ENCODE measurements at regions not wholly inside any gene's neighbourhood (a gene's known extent, or its start where the extent isn't known, plus 50 kb on each side); places are given as distances from the start of the nearest gene placed in this dataset.

DNA sequence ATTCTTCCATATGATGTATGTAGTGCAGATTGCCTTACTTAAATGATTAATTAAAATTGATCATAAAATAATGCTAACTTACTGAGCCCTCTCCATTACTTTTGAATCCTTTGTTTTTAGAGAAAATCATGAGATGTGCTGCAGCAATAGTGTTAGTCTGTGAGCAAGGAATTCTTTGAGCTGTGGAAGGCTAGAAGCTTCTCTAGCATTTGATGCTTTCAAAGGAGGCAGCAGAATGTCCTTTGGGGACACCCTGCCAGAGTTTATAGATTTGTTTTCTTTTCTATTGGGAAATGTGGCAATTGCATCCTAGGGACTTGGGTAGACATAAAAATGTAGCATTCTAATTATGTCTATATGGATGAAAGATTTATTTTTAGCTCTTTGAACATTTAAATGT, 284.1 kb upstream of the SMIM30 start:
- CTCF ChIA-PET (ENCODE audit: unreplicated experiment) = no interaction called here
- BruUV-seq (replicated peaks) = no TSS peak

DNA sequence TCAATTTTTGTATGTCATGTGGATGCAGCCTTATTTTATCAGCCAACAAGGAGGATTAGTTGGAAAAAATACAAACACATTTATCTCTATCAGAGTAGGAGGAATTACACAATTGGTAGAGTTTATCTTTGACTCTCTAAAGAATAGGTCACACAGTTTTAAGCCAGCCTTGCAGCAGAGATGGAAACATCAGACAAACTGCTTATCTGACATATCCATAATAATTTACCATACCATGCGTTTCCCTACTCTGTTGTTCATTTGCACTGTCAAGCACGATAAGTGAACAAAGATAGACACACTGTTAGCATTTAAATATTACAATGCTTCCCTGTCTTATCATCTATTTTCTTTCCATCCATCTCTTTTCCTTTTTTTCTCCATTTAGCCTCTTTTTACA, 283.7 kb upstream of the SMIM30 start:
- no peaks in the 10 kb centered on the region for H3K79me2 ChIP-seq (ENCODE audit: insufficient read depth, low read depth, low read length)
- TF ChIP-seq, protein P1, sequence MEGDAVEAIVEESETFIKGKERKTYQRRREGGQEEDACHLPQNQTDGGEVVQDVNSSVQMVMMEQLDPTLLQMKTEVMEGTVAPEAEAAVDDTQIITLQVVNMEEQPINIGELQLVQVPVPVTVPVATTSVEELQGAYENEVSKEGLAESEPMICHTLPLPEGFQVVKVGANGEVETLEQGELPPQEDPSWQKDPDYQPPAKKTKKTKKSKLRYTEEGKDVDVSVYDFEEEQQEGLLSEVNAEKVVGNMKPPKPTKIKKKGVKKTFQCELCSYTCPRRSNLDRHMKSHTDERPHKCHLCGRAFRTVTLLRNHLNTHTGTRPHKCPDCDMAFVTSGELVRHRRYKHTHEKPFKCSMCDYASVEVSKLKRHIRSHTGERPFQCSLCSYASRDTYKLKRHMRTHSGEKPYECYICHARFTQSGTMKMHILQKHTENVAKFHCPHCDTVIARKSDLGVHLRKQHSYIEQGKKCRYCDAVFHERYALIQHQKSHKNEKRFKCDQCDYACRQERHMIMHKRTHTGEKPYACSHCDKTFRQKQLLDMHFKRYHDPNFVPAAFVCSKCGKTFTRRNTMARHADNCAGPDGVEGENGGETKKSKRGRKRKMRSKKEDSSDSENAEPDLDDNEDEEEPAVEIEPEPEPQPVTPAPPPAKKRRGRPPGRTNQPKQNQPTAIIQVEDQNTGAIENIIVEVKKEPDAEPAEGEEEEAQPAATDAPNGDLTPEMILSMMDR (conservative IDR thresholded peaks at IDR 0.05; ENCODE audit: low read length) = no peak
- no peak for TF ChIP-seq EZH2phosphoT487 (IDR thresholded peaks at IDR 0.05; ENCODE audit: borderline replicate concordance, low read depth, low read length)
- no peak overlapping the region for H3K4me2 ChIP-seq (ENCODE audit: low read length)
- no peak overlapping the region for H2AFZ ChIP-seq (ENCODE audit: low read length)
- intact Hi-C loops (cut with micrococcal nuclease; ENCODE audit: unreplicated experiment) = no loop called here
- no peaks in the 10 kb centered on the region for H3K4me1 ChIP-seq (ENCODE audit: insufficient read depth, low read length, poor library complexity, severe bottlenecking)
- no peaks in the 10 kb centered on the region for H4K20me1 ChIP-seq (ENCODE audit: insufficient read depth, low read length)
- H3K4me3 ChIP-seq (ENCODE audit: low read depth, low read length, poor library complexity, severe bottlenecking) = no peak overlapping the region
- BruUV-seq (replicated peaks) = no TSS peak
- CTCF ChIA-PET (ENCODE audit: unreplicated experiment) = no interaction called here
- POLR2A ChIA-PET = no interaction called here
- no peak for DNase-seq (ENCODE audit: low spot score)
- no peaks in the 10 kb centered on the region for H3K36me3 ChIP-seq (ENCODE audit: insufficient read depth, low read length)
- no peak overlapping the region for H3K27ac ChIP-seq (ENCODE audit: low read depth, low read length, poor library complexity, severe bottlenecking)
- H3K9me2 ChIP-seq (ENCODE audit: insufficient read depth, low read length) = no peaks in the 10 kb centered on the region
- H3K9me3 ChIP-seq (ENCODE audit: low read length) = no peaks in the 10 kb centered on the region

More for the DNA sequence above, 284.1 kb upstream of the SMIM30 start:
- DNase-seq (ENCODE audit: low spot score) = no peak
- Histone ChIP-seq H3K9me3 (ENCODE audit: low read length) (no peaks in the 10 kb centered on the region), H3K79me2 (ENCODE audit: insufficient read depth, low read depth, low read length) (no peaks in the 10 kb centered on the region), H3K4me1 (ENCODE audit: insufficient read depth, low read length, poor library complexity, severe bottlenecking) (no peaks in the 10 kb centered on the region), H3K36me3 (ENCODE audit: insufficient read depth, low read length) (no peaks in the 10 kb centered on the region), H3K4me2 (ENCODE audit: low read length) (no peak overlapping the region), H4K20me1 (ENCODE audit: insufficient read depth, low read length) (no peaks in the 10 kb centered on the region), H3K27ac (ENCODE audit: low read depth, low read length, poor library complexity, severe bottlenecking) (no peak overlapping the region), H3K9me2 (ENCODE audit: insufficient read depth, low read length) (no peaks in the 10 kb centered on the region), H2AFZ (ENCODE audit: low read length) (no peak overlapping the region), H3K4me3 (ENCODE audit: low read depth, low read length, poor library complexity, severe bottlenecking) (no peak overlapping the region)
- TF ChIP-seq EZH2phosphoT487 (IDR thresholded peaks at IDR 0.05; ENCODE audit: borderline replicate concordance, low read depth, low read length) = no peak
- TF ChIP-seq, protein P1 (conservative IDR thresholded peaks at IDR 0.05; ENCODE audit: low read length) = no peak
- intact Hi-C loops (cut with micrococcal nuclease; ENCODE audit: unreplicated experiment) = no loop called here
- POLR2A ChIA-PET = interaction anchor here (0.7 kb wide), 1 partner anchor 464 kb away, joined by 3 read pairs; no protein-coding TSS in a partner anchor

- H3K9me2 ChIP-seq (ENCODE audit: insufficient read depth, low read length) = no peaks in the 10 kb centered on the region
- intact Hi-C loops (cut with micrococcal nuclease; ENCODE audit: unreplicated experiment) = no loop called here
- ChIA-PET POLR2A (no interaction called here), CTCF (ENCODE audit: unreplicated experiment) (no interaction called here)
- no peak overlapping the region for H2AFZ ChIP-seq (ENCODE audit: low read length)
- TF ChIP-seq, protein P1 (conservative IDR thresholded peaks at IDR 0.05; ENCODE audit: low read length) = no peak
- no peak for TF ChIP-seq EZH2phosphoT487 (IDR thresholded peaks at IDR 0.05; ENCODE audit: borderline replicate concordance, low read depth, low read length)
- no peaks in the 10 kb centered on the region for H3K9me3 ChIP-seq (ENCODE audit: low read length)
- BruUV-seq (replicated peaks) = no TSS peak
- no peaks in the 10 kb centered on the region for H3K36me3 ChIP-seq (ENCODE audit: insufficient read depth, low read length)
- no peak overlapping the region for H3K4me3 ChIP-seq (ENCODE audit: low read depth, low read length, poor library complexity, severe bottlenecking)
- no peak overlapping the region for H3K27ac ChIP-seq (ENCODE audit: low read depth, low read length, poor library complexity, severe bottlenecking)
- H4K20me1 ChIP-seq (ENCODE audit: insufficient read depth, low read length) = no peaks in the 10 kb centered on the region
- no peaks in the 10 kb centered on the region for H3K4me1 ChIP-seq (ENCODE audit: insufficient read depth, low read length, poor library complexity, severe bottlenecking)
- H3K79me2 ChIP-seq (ENCODE audit: insufficient read depth, low read depth, low read length) = no peaks in the 10 kb centered on the region
- DNase-seq (ENCODE audit: low spot score) = no peak
- H3K4me2 ChIP-seq (ENCODE audit: low read length) = no peak overlapping the region
Measured at GRCh38 chr7:113394856-113395255, 276.5 kb upstream of the SMIM30 start.

Data from OCI-LY7 (cell line).